Glutamatergic neuron (in vitro differentiated cells): ENCODE measurements at regions not wholly inside any gene's neighbourhood (a gene's known extent, or its start where the extent isn't known, plus 50 kb on each side); places are given as distances from the start of the nearest gene placed in this dataset.
A peak's percentile ranks its signal among the peaks of the same experiment; 100 is the strongest.

Source experiments
- DNase-seq: peaks from one replicate; pipeline ENCODE4 v3.0.0; 2022
- H3K27ac Mint-ChIP-seq: one replicate; pipeline ENCODE4 v1.8.0; 2020; ENCODE audit warnings: mild to moderate bottlenecking, mixed read lengths, inconsistent platforms; ENCODE audit not compliant: unreplicated experiment
- H3K27me3 Mint-ChIP-seq: one replicate; pipeline ENCODE4 v1.8.0; 2020; ENCODE audit warnings: mild to moderate bottlenecking, moderate library complexity, mixed read lengths, inconsistent platforms; ENCODE audit not compliant: unreplicated experiment
- H3K36me3 Mint-ChIP-seq: one replicate; pipeline ENCODE4 v1.8.0; 2020; ENCODE audit warnings: mild to moderate bottlenecking, mixed read lengths, inconsistent platforms; ENCODE audit not compliant: unreplicated experiment
- H3K4me1 Mint-ChIP-seq: one replicate; pipeline ENCODE4 v1.8.0; 2020; ENCODE audit warnings: mild to moderate bottlenecking, low read depth, mixed read lengths, inconsistent platforms; ENCODE audit not compliant: unreplicated experiment
- H3K4me3 Mint-ChIP-seq: one replicate; pipeline ENCODE4 v1.8.0; 2020; ENCODE audit warnings: mild to moderate bottlenecking, mixed read lengths, inconsistent platforms; ENCODE audit not compliant: unreplicated experiment
- H3K9me3 Mint-ChIP-seq: one replicate; pipeline ENCODE4 v1.8.0; 2020; ENCODE audit warnings: mild to moderate bottlenecking, moderate library complexity, mixed read lengths, inconsistent platforms; ENCODE audit not compliant: unreplicated experiment
- TF ChIP-seq, protein P1 (sequence below): fragments of 200-600 bp; sonication (generic); IDR thresholded peaks from one replicate; pipeline ENCODE4 v1.5.0; 2021; ENCODE audit not compliant: partially characterized antibody, unreplicated experiment

GRCh38 chr11:130666781-130667251, 218.4 kb downstream of the ADAMTS15 start:
- H3K27ac Mint-ChIP-seq, result no peak overlapping the region
- H3K4me1 Mint-ChIP-seq, result peaks cover 4% of the 10 kb centered on the region
- H3K36me3 Mint-ChIP-seq, result no peaks in the 10 kb centered on the region
- H3K4me3 Mint-ChIP-seq, result no peak overlapping the region
- peaks cover 3% of the 10 kb centered on the region for H3K27me3 Mint-ChIP-seq
- no peak for DNase-seq
- TF ChIP-seq, protein P1, sequence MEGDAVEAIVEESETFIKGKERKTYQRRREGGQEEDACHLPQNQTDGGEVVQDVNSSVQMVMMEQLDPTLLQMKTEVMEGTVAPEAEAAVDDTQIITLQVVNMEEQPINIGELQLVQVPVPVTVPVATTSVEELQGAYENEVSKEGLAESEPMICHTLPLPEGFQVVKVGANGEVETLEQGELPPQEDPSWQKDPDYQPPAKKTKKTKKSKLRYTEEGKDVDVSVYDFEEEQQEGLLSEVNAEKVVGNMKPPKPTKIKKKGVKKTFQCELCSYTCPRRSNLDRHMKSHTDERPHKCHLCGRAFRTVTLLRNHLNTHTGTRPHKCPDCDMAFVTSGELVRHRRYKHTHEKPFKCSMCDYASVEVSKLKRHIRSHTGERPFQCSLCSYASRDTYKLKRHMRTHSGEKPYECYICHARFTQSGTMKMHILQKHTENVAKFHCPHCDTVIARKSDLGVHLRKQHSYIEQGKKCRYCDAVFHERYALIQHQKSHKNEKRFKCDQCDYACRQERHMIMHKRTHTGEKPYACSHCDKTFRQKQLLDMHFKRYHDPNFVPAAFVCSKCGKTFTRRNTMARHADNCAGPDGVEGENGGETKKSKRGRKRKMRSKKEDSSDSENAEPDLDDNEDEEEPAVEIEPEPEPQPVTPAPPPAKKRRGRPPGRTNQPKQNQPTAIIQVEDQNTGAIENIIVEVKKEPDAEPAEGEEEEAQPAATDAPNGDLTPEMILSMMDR, result no peak
- H3K9me3 Mint-ChIP-seq, result no peaks in the 10 kb centered on the region

GRCh38 chr11:130668751-130669150, 220.3 kb downstream of the ADAMTS15 start:
- Mint-ChIP-seq H3K27me3 (peaks cover 3% of the 10 kb centered on the region), H3K36me3 (peaks cover 1% of the 10 kb centered on the region), H3K27ac (no peak overlapping the region), H3K4me3 (no peak overlapping the region), H3K4me1 (peaks cover 4% of the 10 kb centered on the region), H3K9me3 (peaks cover 2% of the 10 kb centered on the region)
- TF ChIP-seq, protein P1, result no peak
- no peak for DNase-seq

GRCh38 chr11:130670200-130670599, 221.8 kb downstream of the ADAMTS15 start:
- Mint-ChIP-seq H3K4me1 (peaks cover 11% of the 10 kb centered on the region), H3K9me3 (peaks cover 3% of the 10 kb centered on the region), H3K27me3 (no peaks in the 10 kb centered on the region), H3K27ac (no peak overlapping the region), H3K4me3 (no peak overlapping the region), H3K36me3 (peaks cover 7% of the 10 kb centered on the region)
- DNase-seq, result no peak
- TF ChIP-seq, protein P1, result no peak

GRCh38 chr11:130671801-130672700, 223.6 kb downstream of the ADAMTS15 start:
- no peak overlapping the region for H3K27ac Mint-ChIP-seq

More at GRCh38 chr11:130671801-130672700, 223.6 kb downstream of the ADAMTS15 start:
- Mint-ChIP-seq H3K4me3 (no peak overlapping the region), H3K4me1 (peaks cover 16% of the 10 kb centered on the region), H3K9me3 (peaks cover 3% of the 10 kb centered on the region), H3K27me3 (peaks cover 4% of the 10 kb centered on the region), H3K36me3 (peaks cover 7% of the 10 kb centered on the region)
- TF ChIP-seq, protein P1, result no peak
- peak; percentile 28 for DNase-seq
